SW480 (cell line): ENCODE measurements at regions not wholly inside any gene's neighbourhood (a gene's known extent, or its start where the extent isn't known, plus 50 kb on each side); places are given as distances from the start of the nearest gene placed in this dataset.
"Not testable (repeated sequence)": the region's sequence is repeated elsewhere in the genome, so short reads cannot be mapped to it uniquely, and the experiment has no call there.

Experiments
- DNase-seq: peaks from one replicate; pipeline ENCODE4 v3.0.0-alpha.2; 2016; ENCODE audit warnings: low spot score

GRCh38 chr7:80292634-80293033 lies 158.0 kb downstream of the GNAI1 start:
- not testable (repeated sequence) for DNase-seq

GRCh38 chr7:80288175-80289122 lies 153.8 kb downstream of the GNAI1 start:
- no peak for DNase-seq

GRCh38 chr7:80287400-80288174 lies 153.0 kb downstream of the GNAI1 start:
- DNase-seq: no peak

GRCh38 chr7:80286611-80287010 lies 152.0 kb downstream of the GNAI1 start:
- DNase-seq: no peak

- DNase-seq: peak; percentile 52
Observed at GRCh38 chr7:80284855-80285254, 150.2 kb downstream of the GNAI1 start.

- no peak for DNase-seq
Observed at GRCh38 chr7:80279760-80280159, 145.1 kb downstream of the GNAI1 start.

GRCh38 chr7:80278737-80279136 lies 144.1 kb downstream of the GNAI1 start:
- no peak for DNase-seq

GRCh38 chr7:80277434-80278427 lies 143.1 kb downstream of the GNAI1 start:
- DNase-seq: peak; percentile 33
